Ishikawa (cell line): ENCODE measurements at regions not wholly inside any gene's neighbourhood (a gene's known extent, or its start where the extent isn't known, plus 50 kb on each side); places are given as distances from the start of the nearest gene placed in this dataset.

Experiments
- CEBPB ChIP-seq: IDR thresholded peaks from 2 replicates; pipeline ENCODE4 v1.6.1; 2012
- CREB1 ChIP-seq: IDR thresholded peaks from 2 replicates; pipeline ENCODE4 v1.6.1; 2012; ENCODE audit warnings: low read depth
- EGR1 ChIP-seq: IDR thresholded peaks from 2 replicates; pipeline ENCODE4 v1.6.1; 2012
- EP300 ChIP-seq: IDR thresholded peaks from 2 replicates; pipeline ENCODE4 v1.6.1; 2012; ENCODE audit warnings: borderline replicate concordance
- FOXM1 ChIP-seq: IDR thresholded peaks from 2 replicates; pipeline ENCODE4 v1.6.1; 2012; ENCODE audit warnings: low read depth, borderline replicate concordance
- MAX ChIP-seq: IDR thresholded peaks from 2 replicates; pipeline ENCODE4 v1.6.1; 2012
- NFIC ChIP-seq: IDR thresholded peaks from 2 replicates; pipeline ENCODE4 v1.6.1; 2012
- RAD21 ChIP-seq: IDR thresholded peaks from 2 replicates; pipeline ENCODE4 v1.6.1; 2012; ENCODE audit warnings: low read depth
- REST ChIP-seq: IDR thresholded peaks from 2 replicates; pipeline ENCODE4 v1.6.1; 2012; ENCODE audit warnings: low read depth, mild to moderate bottlenecking
- TAF1 ChIP-seq: IDR thresholded peaks from 2 replicates; pipeline ENCODE4 v1.6.1; 2012; ENCODE audit warnings: low read depth, mild to moderate bottlenecking
- TCF12 ChIP-seq: IDR thresholded peaks from 2 replicates; pipeline ENCODE4 v1.6.1; 2012; ENCODE audit warnings: low read depth
- TEAD4 ChIP-seq: IDR thresholded peaks from 2 replicates; pipeline ENCODE4 v1.6.1; 2012
- USF1 ChIP-seq: IDR thresholded peaks from 2 replicates; pipeline ENCODE4 v1.6.1; 2012
- YY1 ChIP-seq: IDR thresholded peaks from 2 replicates; pipeline ENCODE4 v1.6.1; 2012; ENCODE audit warnings: low read depth
- ZBTB7A ChIP-seq: IDR thresholded peaks from 2 replicates; pipeline ENCODE4 v1.6.1; 2012; ENCODE audit warnings: low read depth

- TF ChIP-seq TCF12 (no peak), EP300 (no peak), ZBTB7A (no peak), CEBPB (no peak), NFIC (no peak), MAX (no peak), YY1 (no peak), USF1 (no peak), EGR1 (no peak), TAF1 (no peak), CREB1 (no peak), TEAD4 (no peak), REST (no peak), RAD21 (no peak), FOXM1 (no peak)
Measured at GRCh38 chr18:76547296-76547695, 52.3 kb upstream of the ZNF516 start.

- TF ChIP-seq YY1 (no peak), EGR1 (no peak), USF1 (no peak), TCF12 (no peak), RAD21 (no peak), FOXM1 (no peak), ZBTB7A (no peak), TEAD4 (no peak), CEBPB (no peak), CREB1 (no peak), REST (no peak), EP300 (no peak), MAX (no peak), NFIC (no peak), TAF1 (no peak)
Measured at GRCh38 chr18:76546436-76546835, 51.4 kb upstream of the ZNF516 start.

GRCh38 chr18:76546088-76546435, 51.0 kb upstream of the ZNF516 start:
- TF ChIP-seq TEAD4 (no peak), TAF1 (no peak), MAX (no peak), TCF12 (no peak), RAD21 (no peak), YY1 (no peak), EGR1 (no peak), FOXM1 (no peak), EP300 (no peak), ZBTB7A (no peak)

GRCh38 chr18:76545433-76546087, 50.5 kb upstream of the ZNF516 start:
- TF ChIP-seq MAX (no peak), TEAD4 (no peak), ZBTB7A (no peak), EP300 (no peak), CEBPB (no peak), REST (no peak), USF1 (no peak), FOXM1 (no peak)
